ENCODE measurements at regions not wholly inside any gene's neighbourhood (a gene's known extent, or its start where the extent isn't known, plus 50 kb on each side); places are given as distances from the start of the nearest gene placed in this dataset. TPM values are rescaled to one million over a fixed set of nuclear protein-coding genes. Genes with fewer than 3 reads are reported as not detected.

DNA sequence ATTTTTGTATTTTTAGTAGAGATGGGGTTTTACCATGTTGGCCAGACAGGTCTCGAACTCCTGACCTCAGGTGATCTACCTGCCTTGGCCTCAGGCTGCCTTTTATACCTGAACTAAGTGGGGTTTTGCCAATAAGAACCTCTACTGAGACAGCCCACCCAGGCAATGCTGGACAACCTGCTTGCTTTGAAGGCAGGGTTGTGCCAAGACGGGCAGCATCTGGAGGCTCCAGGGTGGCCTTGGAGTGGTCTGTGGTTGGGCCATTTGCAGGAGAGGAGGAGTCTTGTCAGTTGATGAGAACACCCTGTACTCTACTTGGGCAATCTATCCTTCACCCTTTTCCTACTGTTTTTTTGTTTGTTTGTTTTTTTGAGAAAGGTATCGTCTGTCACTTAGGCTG, 75.3 kb upstream of the ZNF735 start:
- Histone ChIP-seq H3K4me1 (ENCODE audit: control insufficient read depth in 4 of 4, insufficient read depth in 4 of 4, low read length in 3 of 4) (no peaks in the 10 kb centered on the region), H3K9ac (ENCODE audit: low read depth in 1 of 2, low read length in 2 of 2) (no peak overlapping the region), H3K9me3 (ENCODE audit: control insufficient read depth in 4 of 4, low read length in 3 of 4) (peaks cover 4 to 26% (median 19%) of the 10 kb centered on the region in 4 donors), H3K36me3 (ENCODE audit: control insufficient read depth in 4 of 4, insufficient read depth in 3 of 4, low read depth in 1 of 4, low read length in 3 of 4) (no peaks in the 10 kb centered on the region), H3K27me3 (ENCODE audit: control insufficient read depth in 4 of 4, insufficient read depth in 4 of 4, low read length in 3 of 4) (no peaks in the 10 kb centered on the region), H3K27ac (ENCODE audit: low read depth in 1 of 2, low read length in 2 of 2) (no peak overlapping the region), H3K4me3 (ENCODE audit: low read depth in 1 of 3, low read length in 3 of 3) (no peak overlapping the region)
- 64% methylated on average over 3 of the region's 3 CpGs for WGBS
- TF ChIP-seq TAF1 (conservative IDR thresholded peaks at IDR 0.05) (no peak), FOXA2 (IDR thresholded peaks at IDR 0.05) (no peak), YY1 (IDR thresholded peaks at IDR 0.05) (no peak), RAD21 (IDR thresholded peaks at IDR 0.05) (no peak), HNF4G (IDR thresholded peaks at IDR 0.05) (no peak), SP1 (IDR thresholded peaks at IDR 0.05) (no peak), GABPA (IDR thresholded peaks at IDR 0.05 in 1 of 2, conservative IDR thresholded peaks at IDR 0.05 in 1 of 2) (no peak), HNF4A (conservative IDR thresholded peaks at IDR 0.05) (no peak), EGR1 (IDR thresholded peaks at IDR 0.05; ENCODE audit: low read depth in 2 of 2) (no peak), RXRA (IDR thresholded peaks at IDR 0.05) (no peak), NR2F2 (IDR thresholded peaks at IDR 0.05) (no peak), FOXA1 (IDR thresholded peaks at IDR 0.05) (no peak)
- TF ChIP-seq, protein P1, sequence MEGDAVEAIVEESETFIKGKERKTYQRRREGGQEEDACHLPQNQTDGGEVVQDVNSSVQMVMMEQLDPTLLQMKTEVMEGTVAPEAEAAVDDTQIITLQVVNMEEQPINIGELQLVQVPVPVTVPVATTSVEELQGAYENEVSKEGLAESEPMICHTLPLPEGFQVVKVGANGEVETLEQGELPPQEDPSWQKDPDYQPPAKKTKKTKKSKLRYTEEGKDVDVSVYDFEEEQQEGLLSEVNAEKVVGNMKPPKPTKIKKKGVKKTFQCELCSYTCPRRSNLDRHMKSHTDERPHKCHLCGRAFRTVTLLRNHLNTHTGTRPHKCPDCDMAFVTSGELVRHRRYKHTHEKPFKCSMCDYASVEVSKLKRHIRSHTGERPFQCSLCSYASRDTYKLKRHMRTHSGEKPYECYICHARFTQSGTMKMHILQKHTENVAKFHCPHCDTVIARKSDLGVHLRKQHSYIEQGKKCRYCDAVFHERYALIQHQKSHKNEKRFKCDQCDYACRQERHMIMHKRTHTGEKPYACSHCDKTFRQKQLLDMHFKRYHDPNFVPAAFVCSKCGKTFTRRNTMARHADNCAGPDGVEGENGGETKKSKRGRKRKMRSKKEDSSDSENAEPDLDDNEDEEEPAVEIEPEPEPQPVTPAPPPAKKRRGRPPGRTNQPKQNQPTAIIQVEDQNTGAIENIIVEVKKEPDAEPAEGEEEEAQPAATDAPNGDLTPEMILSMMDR (IDR thresholded peaks at IDR 0.05; ENCODE audit: low read depth, low read length, missing input control), result no peak
- TF ChIP-seq, protein P2, sequence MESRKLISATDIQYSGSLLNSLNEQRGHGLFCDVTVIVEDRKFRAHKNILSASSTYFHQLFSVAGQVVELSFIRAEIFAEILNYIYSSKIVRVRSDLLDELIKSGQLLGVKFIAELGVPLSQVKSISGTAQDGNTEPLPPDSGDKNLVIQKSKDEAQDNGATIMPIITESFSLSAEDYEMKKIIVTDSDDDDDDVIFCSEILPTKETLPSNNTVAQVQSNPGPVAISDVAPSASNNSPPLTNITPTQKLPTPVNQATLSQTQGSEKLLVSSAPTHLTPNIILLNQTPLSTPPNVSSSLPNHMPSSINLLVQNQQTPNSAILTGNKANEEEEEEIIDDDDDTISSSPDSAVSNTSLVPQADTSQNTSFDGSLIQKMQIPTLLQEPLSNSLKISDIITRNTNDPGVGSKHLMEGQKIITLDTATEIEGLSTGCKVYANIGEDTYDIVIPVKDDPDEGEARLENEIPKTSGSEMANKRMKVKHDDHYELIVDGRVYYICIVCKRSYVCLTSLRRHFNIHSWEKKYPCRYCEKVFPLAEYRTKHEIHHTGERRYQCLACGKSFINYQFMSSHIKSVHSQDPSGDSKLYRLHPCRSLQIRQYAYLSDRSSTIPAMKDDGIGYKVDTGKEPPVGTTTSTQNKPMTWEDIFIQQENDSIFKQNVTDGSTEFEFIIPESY (IDR thresholded peaks at IDR 0.05), result no peak
- TF ChIP-seq, protein P3, sequence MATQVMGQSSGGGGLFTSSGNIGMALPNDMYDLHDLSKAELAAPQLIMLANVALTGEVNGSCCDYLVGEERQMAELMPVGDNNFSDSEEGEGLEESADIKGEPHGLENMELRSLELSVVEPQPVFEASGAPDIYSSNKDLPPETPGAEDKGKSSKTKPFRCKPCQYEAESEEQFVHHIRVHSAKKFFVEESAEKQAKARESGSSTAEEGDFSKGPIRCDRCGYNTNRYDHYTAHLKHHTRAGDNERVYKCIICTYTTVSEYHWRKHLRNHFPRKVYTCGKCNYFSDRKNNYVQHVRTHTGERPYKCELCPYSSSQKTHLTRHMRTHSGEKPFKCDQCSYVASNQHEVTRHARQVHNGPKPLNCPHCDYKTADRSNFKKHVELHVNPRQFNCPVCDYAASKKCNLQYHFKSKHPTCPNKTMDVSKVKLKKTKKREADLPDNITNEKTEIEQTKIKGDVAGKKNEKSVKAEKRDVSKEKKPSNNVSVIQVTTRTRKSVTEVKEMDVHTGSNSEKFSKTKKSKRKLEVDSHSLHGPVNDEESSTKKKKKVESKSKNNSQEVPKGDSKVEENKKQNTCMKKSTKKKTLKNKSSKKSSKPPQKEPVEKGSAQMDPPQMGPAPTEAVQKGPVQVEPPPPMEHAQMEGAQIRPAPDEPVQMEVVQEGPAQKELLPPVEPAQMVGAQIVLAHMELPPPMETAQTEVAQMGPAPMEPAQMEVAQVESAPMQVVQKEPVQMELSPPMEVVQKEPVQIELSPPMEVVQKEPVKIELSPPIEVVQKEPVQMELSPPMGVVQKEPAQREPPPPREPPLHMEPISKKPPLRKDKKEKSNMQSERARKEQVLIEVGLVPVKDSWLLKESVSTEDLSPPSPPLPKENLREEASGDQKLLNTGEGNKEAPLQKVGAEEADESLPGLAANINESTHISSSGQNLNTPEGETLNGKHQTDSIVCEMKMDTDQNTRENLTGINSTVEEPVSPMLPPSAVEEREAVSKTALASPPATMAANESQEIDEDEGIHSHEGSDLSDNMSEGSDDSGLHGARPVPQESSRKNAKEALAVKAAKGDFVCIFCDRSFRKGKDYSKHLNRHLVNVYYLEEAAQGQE (IDR thresholded peaks at IDR 0.05), result no peak
- TF ChIP-seq, protein P4, sequence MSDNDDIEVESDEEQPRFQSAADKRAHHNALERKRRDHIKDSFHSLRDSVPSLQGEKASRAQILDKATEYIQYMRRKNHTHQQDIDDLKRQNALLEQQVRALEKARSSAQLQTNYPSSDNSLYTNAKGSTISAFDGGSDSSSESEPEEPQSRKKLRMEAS (IDR thresholded peaks at IDR 0.05), result no peak
- TF ChIP-seq, protein P5, sequence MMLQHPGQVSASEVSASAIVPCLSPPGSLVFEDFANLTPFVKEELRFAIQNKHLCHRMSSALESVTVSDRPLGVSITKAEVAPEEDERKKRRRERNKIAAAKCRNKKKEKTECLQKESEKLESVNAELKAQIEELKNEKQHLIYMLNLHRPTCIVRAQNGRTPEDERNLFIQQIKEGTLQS (IDR thresholded peaks at IDR 0.05), result no peak
- DNase-seq (ENCODE audit: low spot score), result no peak

Small RNA genes lying in the stretch of these regions (small RNA-seq; reads per million reads assigned to genes)
- gene MTND4LP2, result not detected
